ENCODE measurements at regions not wholly inside any gene's neighbourhood (a gene's known extent, or its start where the extent isn't known, plus 50 kb on each side); places are given as distances from the start of the nearest gene placed in this dataset.

DNA sequence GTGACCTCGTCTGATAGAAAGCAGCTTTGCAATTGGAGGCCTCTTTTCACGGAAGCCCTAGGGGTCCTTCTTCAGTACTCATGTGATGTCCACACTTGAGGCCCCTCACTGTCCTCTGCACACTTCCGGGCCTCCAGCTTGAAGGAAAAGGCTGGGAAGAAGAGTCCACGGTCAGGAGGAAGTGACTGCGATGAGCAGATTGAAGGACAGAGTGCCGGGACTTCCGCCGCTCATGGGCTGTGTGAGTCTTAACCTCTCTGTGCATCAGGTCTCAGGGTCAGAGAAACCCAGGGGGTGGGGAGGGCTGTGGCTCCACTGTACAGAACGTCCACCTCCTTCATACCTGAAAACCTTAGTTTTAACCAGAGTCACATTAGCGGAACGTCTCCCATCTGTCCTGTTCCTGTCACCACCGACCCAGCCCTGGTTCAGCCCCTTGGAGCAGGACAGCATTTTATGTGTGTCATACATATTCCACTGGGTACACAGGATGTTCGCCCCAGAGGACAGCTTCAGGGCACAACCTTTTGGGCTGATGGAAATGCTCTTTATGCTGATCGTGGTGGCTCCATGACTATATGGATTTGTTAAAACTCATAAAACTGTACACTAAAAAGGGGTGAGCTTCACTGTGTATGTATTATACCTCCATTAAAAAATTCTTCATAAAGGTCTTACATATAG is 51.0 kb upstream of the SORCS2 start:
- TF ChIP-seq JUND (IDR thresholded peaks at IDR 0.05): no peak
- TF ChIP-seq CBX3 (IDR thresholded peaks at IDR 0.05; ENCODE audit: low read depth): no peak
- TF ChIP-seq MAX (IDR thresholded peaks at IDR 0.05): no peak
- no peak for TF ChIP-seq POLR2A (IDR thresholded peaks at IDR 0.05; ENCODE audit: borderline replicate concordance, extremely low read depth, insufficient read depth, insufficient read length)
- TF ChIP-seq, protein P1, sequence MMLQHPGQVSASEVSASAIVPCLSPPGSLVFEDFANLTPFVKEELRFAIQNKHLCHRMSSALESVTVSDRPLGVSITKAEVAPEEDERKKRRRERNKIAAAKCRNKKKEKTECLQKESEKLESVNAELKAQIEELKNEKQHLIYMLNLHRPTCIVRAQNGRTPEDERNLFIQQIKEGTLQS (IDR thresholded peaks at IDR 0.05): no peak
- TF ChIP-seq ZBTB33 (IDR thresholded peaks at IDR 0.05; ENCODE audit: extremely low read depth, insufficient replicate concordance, low read length): no peak
- no peak for TF ChIP-seq ELF1 (IDR thresholded peaks at IDR 0.05; ENCODE audit: borderline replicate concordance, low read depth)
- TF ChIP-seq EZH2phosphoT487 (IDR thresholded peaks at IDR 0.05; ENCODE audit: borderline replicate concordance): no peak
- TF ChIP-seq EZH2 (IDR thresholded peaks at IDR 0.05): no peak
- TF ChIP-seq CTCF (IDR thresholded peaks at IDR 0.05 in 2 of 3, conservative IDR thresholded peaks at IDR 0.05 in 1 of 3; ENCODE audit: borderline replicate concordance in 1 of 3, insufficient read depth in 1 of 3, low read depth in 2 of 3, low read length in 2 of 3): no peak
- no peak for TF ChIP-seq ZNF274 (IDR thresholded peaks at IDR 0.05; ENCODE audit: low read depth, low read length)
- no peak for TF ChIP-seq CEBPB (IDR thresholded peaks at IDR 0.05; ENCODE audit: low read depth)
- TF ChIP-seq RAD21 (IDR thresholded peaks at IDR 0.05; ENCODE audit: low read depth): no peak
- H3K4me1 ChIP-seq (ENCODE audit: control insufficient read depth in 1 of 2, insufficient read depth in 2 of 2, low read length in 2 of 2): peaks cover 0 to 7% of the 10 kb centered on the region in 2 experiments; a peak in 2 of 4 replicates
- ChIA-PET CTCF (no interaction called here), RAD21 (ENCODE audit: low non-redundant PET in 1 of 2, low total read pairs in 2 of 2, uncharacterized antibody in 2 of 2, unreplicated experiment in 2 of 2) (no interaction called here), POLR2A (no interaction called here)
- H3K9ac ChIP-seq (ENCODE audit: low read length): no peak overlapping the region
- no peak overlapping the region for H3K27ac ChIP-seq (ENCODE audit: low read depth, low read length)
- H2AFZ ChIP-seq (ENCODE audit: low read depth, low read length, poor library complexity, severe bottlenecking): no peak overlapping the region
- H3K79me2 ChIP-seq (ENCODE audit: insufficient read depth, low read length): no peaks in the 10 kb centered on the region
- ATAC-seq: no peak
- no peaks in the 10 kb centered on the region for H4K20me1 ChIP-seq (ENCODE audit: insufficient read depth)
- no peaks in the 10 kb centered on the region for H3K9me3 ChIP-seq (ENCODE audit: control insufficient read depth in 1 of 2, insufficient read depth in 1 of 2, low read depth in 1 of 2, low read length in 2 of 2)
- no peak for DNase-seq (ENCODE audit: low read depth, low spot score)
- intact Hi-C loops (cut with micrococcal nuclease): no loop called here
- H3K27me3 ChIP-seq (ENCODE audit: insufficient read depth, low read length): no peaks in the 10 kb centered on the region
- H3K4me2 ChIP-seq (ENCODE audit: low read length): no peak overlapping the region
- BruUV-seq (replicated peaks): no TSS peak
- no peaks in the 10 kb centered on the region for H3K36me3 ChIP-seq (ENCODE audit: control insufficient read depth in 1 of 2, insufficient read depth in 2 of 2, low read length in 2 of 2)
- H3K9me2 ChIP-seq (ENCODE audit: insufficient read depth): no peaks in the 10 kb centered on the region
- H3K4me3 ChIP-seq (replicated peaks in 1 of 2; ENCODE audit: low read depth in 1 of 2, low read length in 2 of 2): no peak overlapping the region

Measured in HCT116 (cell line).